ENCODE measurements at regions not wholly inside any gene's neighbourhood (a gene's known extent, or its start where the extent isn't known, plus 50 kb on each side); places are given as distances from the start of the nearest gene placed in this dataset.

- ATAC-seq (ENCODE audit: insufficient read depth, low FRiP score), result no peak
These were observed 74.5 kb downstream of the RTP5 start for GRCh38 chr2:241943961-241944575.

GRCh38 chr2:241944821-241945220 lies 75.3 kb downstream of the RTP5 start:
- Histone ChIP-seq H3K27ac (ENCODE audit: low read depth in 1 of 2, low read length in 1 of 2) (no peak overlapping the region), H3K9ac (ENCODE audit: insufficient read depth in 1 of 2, low read length in 2 of 2) (no peak overlapping the region), H3K36me3 (ENCODE audit: control insufficient read depth in 4 of 4, insufficient read depth in 4 of 4, low read length in 4 of 4) (no peaks in the 10 kb centered on the region), H3K4me1 (ENCODE audit: control insufficient read depth in 5 of 5, insufficient read depth in 5 of 5, low read length in 5 of 5) (peaks cover 0 to 12% (median 0%) of the 10 kb centered on the region in 5 donors), H3K27me3 (ENCODE audit: control insufficient read depth in 3 of 3, insufficient read depth in 3 of 3, low read length in 2 of 3) (no peaks in the 10 kb centered on the region), H3K4me3 (no peak overlapping the region), H3K9me3 (ENCODE audit: control insufficient read depth in 4 of 4, insufficient read depth in 3 of 4, low read length in 3 of 4) (peaks cover 0 to 2% (median 0%) of the 10 kb centered on the region in 4 donors)
- no peak for ATAC-seq (ENCODE audit: insufficient read depth, low FRiP score)
- WGBS, 2 donors, result 86 to 90% methylated on average over 12 of the region's 12 CpGs
- no peak for TF ChIP-seq CTCF (IDR thresholded peaks at IDR 0.05; ENCODE audit: control extremely low read depth, extremely low read depth)
- DNase-seq, result no peak

More at GRCh38 chr2:241943961-241944575, 74.5 kb downstream of the RTP5 start:
- Histone ChIP-seq H3K9ac (ENCODE audit: insufficient read depth in 1 of 2, low read length in 2 of 2) (no peak overlapping the region), H3K27me3 (ENCODE audit: control insufficient read depth in 3 of 3, insufficient read depth in 3 of 3, low read length in 2 of 3) (no peaks in the 10 kb centered on the region), H3K36me3 (ENCODE audit: control insufficient read depth in 4 of 4, insufficient read depth in 4 of 4, low read length in 4 of 4) (no peaks in the 10 kb centered on the region), H3K4me1 (ENCODE audit: control insufficient read depth in 5 of 5, insufficient read depth in 5 of 5, low read length in 5 of 5) (peaks cover 0 to 12% (median 0%) of the 10 kb centered on the region in 5 donors), H3K4me3 (no peak overlapping the region), H3K27ac (ENCODE audit: low read depth in 1 of 2, low read length in 1 of 2) (no peak overlapping the region), H3K9me3 (ENCODE audit: control insufficient read depth in 4 of 4, insufficient read depth in 3 of 4, low read length in 3 of 4) (peaks cover 0 to 2% (median 0%) of the 10 kb centered on the region in 4 donors)
- 90 to 94% methylated on average over 17 of the region's 17 CpGs for WGBS, 2 donors
- TF ChIP-seq CTCF (IDR thresholded peaks at IDR 0.05; ENCODE audit: control extremely low read depth, extremely low read depth), result no peak
- no peak for DNase-seq

GRCh38 chr2:241945311-241945710 lies 75.8 kb downstream of the RTP5 start:
- Histone ChIP-seq H3K27ac (ENCODE audit: low read depth in 1 of 2, low read length in 1 of 2) (no peak overlapping the region), H3K27me3 (ENCODE audit: control insufficient read depth in 3 of 3, insufficient read depth in 3 of 3, low read length in 2 of 3) (no peaks in the 10 kb centered on the region), H3K4me1 (ENCODE audit: control insufficient read depth in 5 of 5, insufficient read depth in 5 of 5, low read length in 5 of 5) (peaks cover 0 to 12% (median 0%) of the 10 kb centered on the region in 5 donors), H3K36me3 (ENCODE audit: control insufficient read depth in 4 of 4, insufficient read depth in 4 of 4, low read length in 4 of 4) (no peaks in the 10 kb centered on the region), H3K4me3 (no peak overlapping the region), H3K9ac (ENCODE audit: insufficient read depth in 1 of 2, low read length in 2 of 2) (no peak overlapping the region), H3K9me3 (ENCODE audit: control insufficient read depth in 4 of 4, insufficient read depth in 3 of 4, low read length in 3 of 4) (peaks cover 0 to 5% (median 0%) of the 10 kb centered on the region in 4 donors)
- ATAC-seq (ENCODE audit: insufficient read depth, low FRiP score) (no peak), DNase-seq (no peak)
- WGBS, 2 donors, result 96 to 97% methylated on average over 15 of the region's 15 CpGs
- no peak for TF ChIP-seq CTCF (IDR thresholded peaks at IDR 0.05; ENCODE audit: control extremely low read depth, extremely low read depth)

- WGBS, 2 donors, result 85 to 96% methylated on average over 14 of the region's 14 CpGs
- DNase-seq (no peak), ATAC-seq (ENCODE audit: insufficient read depth, low FRiP score) (no peak)
These were observed 76.3 kb downstream of the RTP5 start for GRCh38 chr2:241945803-241946202.

More at GRCh38 chr2:241945803-241946202, 76.3 kb downstream of the RTP5 start:
- H3K9me3 ChIP-seq (ENCODE audit: control insufficient read depth in 4 of 4, insufficient read depth in 3 of 4, low read length in 3 of 4), result peaks cover 0 to 5% (median 0%) of the 10 kb centered on the region in 4 donors
- peaks cover 0 to 12% (median 0%) of the 10 kb centered on the region in 5 donors for H3K4me1 ChIP-seq (ENCODE audit: control insufficient read depth in 5 of 5, insufficient read depth in 5 of 5, low read length in 5 of 5)
- H3K9ac ChIP-seq (ENCODE audit: insufficient read depth in 1 of 2, low read length in 2 of 2), result no peak overlapping the region
- no peak overlapping the region for H3K27ac ChIP-seq (ENCODE audit: low read depth in 1 of 2, low read length in 1 of 2)
- no peak for TF ChIP-seq CTCF (IDR thresholded peaks at IDR 0.05; ENCODE audit: control extremely low read depth, extremely low read depth)
- no peaks in the 10 kb centered on the region for H3K27me3 ChIP-seq (ENCODE audit: control insufficient read depth in 3 of 3, insufficient read depth in 3 of 3, low read length in 2 of 3)
- no peak overlapping the region for H3K4me3 ChIP-seq
- H3K36me3 ChIP-seq (ENCODE audit: control insufficient read depth in 4 of 4, insufficient read depth in 4 of 4, low read length in 4 of 4), result no peaks in the 10 kb centered on the region

Measured in lung (tissue), 11 donors.